ENCODE measurements at regions not wholly inside any gene's neighbourhood (a gene's known extent, or its start where the extent isn't known, plus 50 kb on each side); places are given as distances from the start of the nearest gene placed in this dataset.

GRCh38 chr1:114209971-114210370 is 56.3 kb upstream of the SYT6 start:
- TF ChIP-seq CTCF (conservative IDR thresholded peaks at IDR 0.05; ENCODE audit: low read depth, low read length) (no peak), POLR2A (IDR thresholded peaks at IDR 0.05; ENCODE audit: low read depth, low read length) (no peak), FOS (IDR thresholded peaks at IDR 0.05; ENCODE audit: low read depth, low read length) (no peak), ELK1 (IDR thresholded peaks at IDR 0.05; ENCODE audit: borderline replicate concordance, low read depth, low read length) (no peak), MAFK (IDR thresholded peaks at IDR 0.05; ENCODE audit: low read depth, low read length) (no peak), MAZ (IDR thresholded peaks at IDR 0.05; ENCODE audit: borderline replicate concordance, low read depth, low read length) (no peak), MXI1 (IDR thresholded peaks at IDR 0.05; ENCODE audit: borderline replicate concordance, low read depth, low read length) (no peak), RFX5 (IDR thresholded peaks at IDR 0.05; ENCODE audit: low read depth, low read length) (no peak)

All from IMR-90 (cell line).